ENCODE measurements at regions not wholly inside any gene's neighbourhood (a gene's known extent, or its start where the extent isn't known, plus 50 kb on each side); places are given as distances from the start of the nearest gene placed in this dataset.
"Not testable (repeated sequence)": the region's sequence is repeated elsewhere in the genome, so short reads cannot be mapped to it uniquely, and the experiment has no call there.

- intact Hi-C loops (cut with DNase I); DNase-seq (ENCODE audit: missing footprints); ATAC-seq: not testable (repeated sequence)
Observed at GRCh38 chr21:27949093-27949492, 982.2 kb upstream of the ADAMTS5 start.

- intact Hi-C loops (cut with DNase I); DNase-seq (ENCODE audit: missing footprints): not testable (repeated sequence)
- ATAC-seq = peak; percentile 71
Observed at GRCh38 chr21:27930108-27930767, 963.4 kb upstream of the ADAMTS5 start.

GRCh38 chr21:27929179-27929578 is 962.3 kb upstream of the ADAMTS5 start:
- DNase-seq (ENCODE audit: missing footprints); intact Hi-C loops (cut with DNase I): not testable (repeated sequence)
- peak; percentile 90 for ATAC-seq

GRCh38 chr21:27928534-27929115 is 961.7 kb upstream of the ADAMTS5 start:
- ATAC-seq; intact Hi-C loops (cut with DNase I); DNase-seq (ENCODE audit: missing footprints): not testable (repeated sequence)

GRCh38 chr21:27921421-27921820 is 954.5 kb upstream of the ADAMTS5 start:
- DNase-seq (ENCODE audit: missing footprints); ATAC-seq; intact Hi-C loops (cut with DNase I): not testable (repeated sequence)

GRCh38 chr21:27917966-27918365 is 951.1 kb upstream of the ADAMTS5 start:
- intact Hi-C loops (cut with DNase I); DNase-seq (ENCODE audit: missing footprints); ATAC-seq: not testable (repeated sequence)

- ATAC-seq; intact Hi-C loops (cut with DNase I); DNase-seq (ENCODE audit: missing footprints): not testable (repeated sequence)
Observed at GRCh38 chr21:27916326-27916725, 949.4 kb upstream of the ADAMTS5 start.

- DNase-seq (ENCODE audit: missing footprints); intact Hi-C loops (cut with DNase I); ATAC-seq: not testable (repeated sequence)
Observed at GRCh38 chr21:27912133-27912532, 945.2 kb upstream of the ADAMTS5 start.

GRCh38 chr21:27909487-27909886 is 942.6 kb upstream of the ADAMTS5 start:
- intact Hi-C loops (cut with DNase I) = not testable (repeated sequence)

GRCh38 chr21:27908816-27909215 is 941.9 kb upstream of the ADAMTS5 start:
- intact Hi-C loops (cut with DNase I); ATAC-seq; DNase-seq (ENCODE audit: missing footprints): not testable (repeated sequence)

More at GRCh38 chr21:27909487-27909886, 942.6 kb upstream of the ADAMTS5 start:
- not testable (repeated sequence) for ATAC-seq; DNase-seq (ENCODE audit: missing footprints)

- DNase-seq (ENCODE audit: missing footprints); intact Hi-C loops (cut with DNase I): not testable (repeated sequence)
- peak; percentile 52 for ATAC-seq
Observed at GRCh38 chr21:27902904-27903303, 936.0 kb upstream of the ADAMTS5 start.

GRCh38 chr21:27893619-27894018 is 926.7 kb upstream of the ADAMTS5 start:
- DNase-seq (ENCODE audit: missing footprints); intact Hi-C loops (cut with DNase I): not testable (repeated sequence)

GRCh38 chr21:27891495-27891894 is 924.6 kb upstream of the ADAMTS5 start:
- ATAC-seq; intact Hi-C loops (cut with DNase I); DNase-seq (ENCODE audit: missing footprints): not testable (repeated sequence)

More at GRCh38 chr21:27893619-27894018, 926.7 kb upstream of the ADAMTS5 start:
- not testable (repeated sequence) for ATAC-seq

- intact Hi-C loops (cut with DNase I); ATAC-seq; DNase-seq (ENCODE audit: missing footprints): not testable (repeated sequence)
Observed at GRCh38 chr21:27887808-27888455, 921.0 kb upstream of the ADAMTS5 start.

- ATAC-seq (no peak), DNase-seq (ENCODE audit: missing footprints) (peak; percentile 56)
- intact Hi-C loops (cut with DNase I) = no loop called here
Observed at GRCh38 chr21:27885296-27885711, 918.4 kb upstream of the ADAMTS5 start.

- DNase-seq (ENCODE audit: missing footprints) (peak; percentile 76), ATAC-seq (peak; percentile 34)
- intact Hi-C loops (cut with DNase I) = not testable (repeated sequence)
Observed at GRCh38 chr21:27881331-27881730, 914.4 kb upstream of the ADAMTS5 start.

- ATAC-seq; DNase-seq (ENCODE audit: missing footprints); intact Hi-C loops (cut with DNase I): not testable (repeated sequence)
Observed at GRCh38 chr21:27872411-27872810, 905.5 kb upstream of the ADAMTS5 start.

- intact Hi-C loops (cut with DNase I); ATAC-seq; DNase-seq (ENCODE audit: missing footprints): not testable (repeated sequence)
Observed at GRCh38 chr21:27870755-27871154, 903.9 kb upstream of the ADAMTS5 start.

GRCh38 chr21:27860314-27860955 is 893.5 kb upstream of the ADAMTS5 start:
- DNase-seq (ENCODE audit: missing footprints); ATAC-seq; intact Hi-C loops (cut with DNase I): not testable (repeated sequence)
